Neural progenitor cell (in vitro differentiated cells): ENCODE measurements at regions not wholly inside any gene's neighbourhood (a gene's known extent, or its start where the extent isn't known, plus 50 kb on each side); places are given as distances from the start of the nearest gene placed in this dataset.

Experiments
- DNase-seq: peaks from one replicate; pipeline ENCODE4 v3.0.0-alpha.2; 2016; ENCODE audit warnings: low spot score
- H2AFZ ChIP-seq: fragments of 200-600 bp; sonication (generic); replicated peaks from 2 replicates; pipeline ENCODE4 v1.6.1; 2016; ENCODE audit warnings: antibody characterized with exemption
- H3F3A ChIP-seq: fragments of 200-600 bp; sonication (generic); 2 replicates; pipeline ENCODE4 v1.6.1; 2016; ENCODE audit warnings: antibody characterized with exemption, low read depth
- H3K27ac ChIP-seq: fragments of 200-600 bp; sonication (generic); 2 replicates; pipeline ENCODE4 v1.5.1; 2016; ENCODE audit warnings: mild to moderate bottlenecking
- H3K27me3 ChIP-seq: fragments of 200-600 bp; sonication (generic); 2 replicates; pipeline ENCODE4 v1.6.1; 2016; ENCODE audit warnings: mild to moderate bottlenecking, moderate library complexity
- H3K36me3 ChIP-seq: fragments of 200-600 bp; sonication (generic); 2 replicates; pipeline ENCODE4 v1.5.1; 2016
- H3K4me1 ChIP-seq: fragments of 200-600 bp; sonication (generic); 2 replicates; pipeline ENCODE4 v1.6.1; 2016; ENCODE audit warnings: mixed run types
- H3K4me2 ChIP-seq: fragments of 200-600 bp; sonication (generic); 2 replicates; pipeline ENCODE4 v1.6.1; 2016
- H3K4me3 ChIP-seq: fragments of 200-600 bp; sonication (generic); 2 replicates; pipeline ENCODE4 v1.5.1; 2016
- H3K79me2 ChIP-seq: fragments of 200-600 bp; sonication (generic); 2 replicates; pipeline ENCODE4 v1.6.1; 2016; ENCODE audit warnings: low read depth
- H3K9ac ChIP-seq: fragments of 200-600 bp; sonication (generic); 2 replicates; pipeline ENCODE4 v1.6.1; 2016
- H3K9me3 ChIP-seq: fragments of 200-600 bp; sonication (generic); 2 replicates; pipeline ENCODE4 v1.5.1; 2016; ENCODE audit warnings: low read depth
- H4K20me1 ChIP-seq: fragments of 200-600 bp; sonication (generic); 2 replicates; pipeline ENCODE4 v1.6.1; 2016; ENCODE audit warnings: low read depth
- H3K27ac Mint-ChIP-seq: 3 replicates; pipeline ENCODE4 v1.8.0; 2021; ENCODE audit warnings: mixed read lengths
- H3K27me3 Mint-ChIP-seq: 2 replicates; pipeline ENCODE4 v1.8.0; 2022; ENCODE audit warnings: low read depth, mild to moderate bottlenecking, inconsistent platforms, moderate library complexity, mixed read lengths; ENCODE audit not compliant: insufficient read depth
- H3K36me3 Mint-ChIP-seq: 3 replicates; pipeline ENCODE4 v1.8.0; 2021; ENCODE audit warnings: mixed read lengths
- H3K4me1 Mint-ChIP-seq: 3 replicates; pipeline ENCODE4 v1.8.0; 2021; ENCODE audit warnings: mixed read lengths
- H3K4me3 Mint-ChIP-seq: 3 replicates; pipeline ENCODE4 v1.8.0; 2021; ENCODE audit warnings: mild to moderate bottlenecking, moderate library complexity, mixed read lengths
- H3K9me3 Mint-ChIP-seq: 3 replicates; pipeline ENCODE4 v1.8.0; 2020; ENCODE audit warnings: mixed read lengths
- CTCF ChIP-seq: fragments of 200-600 bp; sonication (generic); IDR thresholded peaks from 2 replicates; pipeline ENCODE4 v1.5.1; 2017; ENCODE audit warnings: antibody characterized with exemption, mild to moderate bottlenecking
- EZH2 ChIP-seq: fragments of 200-600 bp; sonication (generic); IDR thresholded peaks from 2 replicates; pipeline ENCODE4 v1.6.1; 2017; ENCODE audit warnings: antibody characterized with exemption, mild to moderate bottlenecking, moderate library complexity
- EZH2phosphoT487 ChIP-seq: fragments of 200-600 bp; sonication (generic); IDR thresholded peaks from 2 replicates; pipeline ENCODE4 v1.6.1; 2017; ENCODE audit warnings: antibody characterized with exemption

- peaks cover 25% of the 10 kb centered on the region for H3F3A ChIP-seq
- no peaks in the 10 kb centered on the region for H3K79me2 ChIP-seq
- Mint-ChIP-seq H3K4me3 (no peak overlapping the region), H3K9me3 (peaks cover 17% of the 10 kb centered on the region), H3K27ac (peak overlapping the region; percentile 42), H3K27me3 (peaks cover 11% of the 10 kb centered on the region), H3K4me1 (peaks cover 37% of the 10 kb centered on the region), H3K36me3 (peaks cover 6% of the 10 kb centered on the region)
- peaks cover 32% of the 10 kb centered on the region for H3K4me1 ChIP-seq
- TF ChIP-seq EZH2phosphoT487 (no peak), CTCF (no peak), EZH2 (no peak)
- peaks cover 6% of the 10 kb centered on the region for H3K9me3 ChIP-seq
- no peaks in the 10 kb centered on the region for H3K36me3 ChIP-seq
- no peaks in the 10 kb centered on the region for H4K20me1 ChIP-seq
- no peak for DNase-seq
- H2AFZ ChIP-seq = no peak overlapping the region
- H3K27me3 ChIP-seq = no peaks in the 10 kb centered on the region
- H3K9ac ChIP-seq = no peak overlapping the region
- no peak overlapping the region for H3K4me2 ChIP-seq
- no peak overlapping the region for H3K27ac ChIP-seq
- no peak overlapping the region for H3K4me3 ChIP-seq
These were observed 543.6 kb downstream of the MN1 start for GRCh38 chr22:27257987-27258386.

GRCh38 chr22:27258616-27259172 lies 542.9 kb downstream of the MN1 start:
- no peaks in the 10 kb centered on the region for H3K79me2 ChIP-seq

GRCh38 chr22:27259433-27259832 lies 542.1 kb downstream of the MN1 start:
- Histone ChIP-seq H3K9ac (no peak overlapping the region), H3K27me3 (no peaks in the 10 kb centered on the region), H3K4me3 (no peak overlapping the region), H3K36me3 (no peaks in the 10 kb centered on the region), H3K27ac (peak overlapping the region; percentile 61), H3F3A (peaks cover 25% of the 10 kb centered on the region), H3K4me2 (peak overlapping the region; percentile 21), H4K20me1 (no peaks in the 10 kb centered on the region), H2AFZ (peak overlapping the region; percentile 23), H3K9me3 (peaks cover 6% of the 10 kb centered on the region), H3K4me1 (peaks cover 32% of the 10 kb centered on the region), H3K79me2 (no peaks in the 10 kb centered on the region)
- DNase-seq = no peak
- peaks cover 46% of the 10 kb centered on the region for H3K4me1 Mint-ChIP-seq
- H3K36me3 Mint-ChIP-seq = peaks cover 4% of the 10 kb centered on the region
- peaks cover 13% of the 10 kb centered on the region for H3K9me3 Mint-ChIP-seq
- TF ChIP-seq EZH2 (no peak), CTCF (no peak), EZH2phosphoT487 (no peak)
- peak overlapping the region; percentile 65 for H3K4me3 Mint-ChIP-seq
- peak overlapping the region; percentile 16 for H3K27ac Mint-ChIP-seq
- H3K27me3 Mint-ChIP-seq = peaks cover 12% of the 10 kb centered on the region

More at GRCh38 chr22:27258616-27259172, 542.9 kb downstream of the MN1 start:
- Histone ChIP-seq H4K20me1 (no peaks in the 10 kb centered on the region), H3K27ac (no peak overlapping the region), H3K9ac (no peak overlapping the region), H2AFZ (peak overlapping the region; percentile 23), H3K4me3 (no peak overlapping the region), H3K9me3 (peaks cover 6% of the 10 kb centered on the region), H3K27me3 (no peaks in the 10 kb centered on the region), H3K4me2 (no peak overlapping the region), H3F3A (peaks cover 25% of the 10 kb centered on the region), H3K4me1 (peaks cover 32% of the 10 kb centered on the region), H3K36me3 (no peaks in the 10 kb centered on the region)
- H3K4me3 Mint-ChIP-seq = no peak overlapping the region
- peaks cover 6% of the 10 kb centered on the region for H3K36me3 Mint-ChIP-seq
- peak overlapping the region; percentile 16 for H3K27ac Mint-ChIP-seq
- H3K9me3 Mint-ChIP-seq = peaks cover 17% of the 10 kb centered on the region
- TF ChIP-seq EZH2phosphoT487 (no peak), EZH2 (no peak), CTCF (no peak)
- DNase-seq = peak; percentile 16
- H3K27me3 Mint-ChIP-seq = peaks cover 16% of the 10 kb centered on the region
- H3K4me1 Mint-ChIP-seq = peaks cover 39% of the 10 kb centered on the region
